ENCODE measurements at regions not wholly inside any gene's neighbourhood (a gene's known extent, or its start where the extent isn't known, plus 50 kb on each side); places are given as distances from the start of the nearest gene placed in this dataset.

- Histone ChIP-seq H3K4me3 (ENCODE audit: low read length) (no peak overlapping the region), H3K4me1 (ENCODE audit: control insufficient read depth, insufficient read depth, low read length) (no peaks in the 10 kb centered on the region), H3K36me3 (ENCODE audit: control insufficient read depth, insufficient read depth, low read length, severe bottlenecking) (no peaks in the 10 kb centered on the region), H3K27me3 (replicated peaks; ENCODE audit: control insufficient read depth, insufficient read depth, low read length) (no peaks in the 10 kb centered on the region), H3K9me3 (ENCODE audit: control insufficient read depth, low read length) (no peaks in the 10 kb centered on the region), H3K9ac (ENCODE audit: low read length) (no peak overlapping the region)
- DNase-seq (ENCODE audit: low read depth) = peak; percentile 69
Measured at GRCh38 chr12:60335745-60336144, 739.9 kb downstream of the SLC16A7 start.

GRCh38 chr12:60337839-60338549, 742.2 kb downstream of the SLC16A7 start:
- H3K27me3 ChIP-seq (replicated peaks; ENCODE audit: control insufficient read depth, insufficient read depth, low read length) = no peaks in the 10 kb centered on the region
- H3K36me3 ChIP-seq (ENCODE audit: control insufficient read depth, insufficient read depth, low read length, severe bottlenecking) = no peaks in the 10 kb centered on the region
- H3K9ac ChIP-seq (ENCODE audit: low read length) = no peak overlapping the region
- H3K4me1 ChIP-seq (ENCODE audit: control insufficient read depth, insufficient read depth, low read length) = no peaks in the 10 kb centered on the region
- DNase-seq (ENCODE audit: low read depth) = no peak
- H3K4me3 ChIP-seq (ENCODE audit: low read length) = no peak overlapping the region
- H3K9me3 ChIP-seq (ENCODE audit: control insufficient read depth, low read length) = no peaks in the 10 kb centered on the region

- Histone ChIP-seq H3K9me3 (ENCODE audit: control insufficient read depth, low read length) (no peaks in the 10 kb centered on the region), H3K36me3 (ENCODE audit: control insufficient read depth, insufficient read depth, low read length, severe bottlenecking) (no peaks in the 10 kb centered on the region), H3K4me1 (ENCODE audit: control insufficient read depth, insufficient read depth, low read length) (no peaks in the 10 kb centered on the region), H3K27me3 (replicated peaks; ENCODE audit: control insufficient read depth, insufficient read depth, low read length) (no peaks in the 10 kb centered on the region), H3K4me3 (ENCODE audit: low read length) (no peak overlapping the region), H3K9ac (ENCODE audit: low read length) (no peak overlapping the region)
- DNase-seq (ENCODE audit: low read depth) = no peak
Measured at GRCh38 chr12:60345442-60345841, 749.6 kb downstream of the SLC16A7 start.

GRCh38 chr12:60349232-60349978, 753.6 kb downstream of the SLC16A7 start:
- no peaks in the 10 kb centered on the region for H3K36me3 ChIP-seq (ENCODE audit: control insufficient read depth, insufficient read depth, low read length, severe bottlenecking)
- no peaks in the 10 kb centered on the region for H3K4me1 ChIP-seq (ENCODE audit: control insufficient read depth, insufficient read depth, low read length)
- H3K9ac ChIP-seq (ENCODE audit: low read length) = no peak overlapping the region
- no peak overlapping the region for H3K4me3 ChIP-seq (ENCODE audit: low read length)
- no peaks in the 10 kb centered on the region for H3K9me3 ChIP-seq (ENCODE audit: control insufficient read depth, low read length)
- H3K27me3 ChIP-seq (replicated peaks; ENCODE audit: control insufficient read depth, insufficient read depth, low read length) = no peaks in the 10 kb centered on the region
- DNase-seq (ENCODE audit: low read depth) = no peak

- no peaks in the 10 kb centered on the region for H3K27me3 ChIP-seq (replicated peaks; ENCODE audit: control insufficient read depth, insufficient read depth, low read length)
- H3K4me3 ChIP-seq (ENCODE audit: low read length) = no peak overlapping the region
- H3K36me3 ChIP-seq (ENCODE audit: control insufficient read depth, insufficient read depth, low read length, severe bottlenecking) = no peaks in the 10 kb centered on the region
- no peaks in the 10 kb centered on the region for H3K4me1 ChIP-seq (ENCODE audit: control insufficient read depth, insufficient read depth, low read length)
- H3K9me3 ChIP-seq (ENCODE audit: control insufficient read depth, low read length) = peaks cover 5% of the 10 kb centered on the region
- H3K9ac ChIP-seq (ENCODE audit: low read length) = no peak overlapping the region
- DNase-seq (ENCODE audit: low read depth) = no peak
Measured at GRCh38 chr12:60387356-60387755, 791.5 kb downstream of the SLC16A7 start.

GRCh38 chr12:60391051-60391450, 795.2 kb downstream of the SLC16A7 start:
- H3K36me3 ChIP-seq (ENCODE audit: control insufficient read depth, insufficient read depth, low read length, severe bottlenecking) = no peaks in the 10 kb centered on the region
- H3K27me3 ChIP-seq (replicated peaks; ENCODE audit: control insufficient read depth, insufficient read depth, low read length) = no peaks in the 10 kb centered on the region
- H3K4me3 ChIP-seq (ENCODE audit: low read length) = no peak overlapping the region
- no peaks in the 10 kb centered on the region for H3K9me3 ChIP-seq (ENCODE audit: control insufficient read depth, low read length)
- no peak overlapping the region for H3K9ac ChIP-seq (ENCODE audit: low read length)
- peak; percentile 20 for DNase-seq (ENCODE audit: low read depth)
- peaks cover 4% of the 10 kb centered on the region for H3K4me1 ChIP-seq (ENCODE audit: control insufficient read depth, insufficient read depth, low read length)

GRCh38 chr12:60391791-60392190, 796.0 kb downstream of the SLC16A7 start:
- Histone ChIP-seq H3K27me3 (replicated peaks; ENCODE audit: control insufficient read depth, insufficient read depth, low read length) (no peaks in the 10 kb centered on the region), H3K4me3 (ENCODE audit: low read length) (no peak overlapping the region), H3K36me3 (ENCODE audit: control insufficient read depth, insufficient read depth, low read length, severe bottlenecking) (no peaks in the 10 kb centered on the region), H3K9me3 (ENCODE audit: control insufficient read depth, low read length) (no peaks in the 10 kb centered on the region), H3K4me1 (ENCODE audit: control insufficient read depth, insufficient read depth, low read length) (peaks cover 4% of the 10 kb centered on the region), H3K9ac (ENCODE audit: low read length) (no peak overlapping the region)
- no peak for DNase-seq (ENCODE audit: low read depth)

GRCh38 chr12:60393093-60393492, 797.3 kb downstream of the SLC16A7 start:
- Histone ChIP-seq H3K9me3 (ENCODE audit: control insufficient read depth, low read length) (no peaks in the 10 kb centered on the region), H3K27me3 (replicated peaks; ENCODE audit: control insufficient read depth, insufficient read depth, low read length) (no peaks in the 10 kb centered on the region), H3K4me3 (ENCODE audit: low read length) (no peak overlapping the region), H3K9ac (ENCODE audit: low read length) (no peak overlapping the region), H3K4me1 (ENCODE audit: control insufficient read depth, insufficient read depth, low read length) (peaks cover 4% of the 10 kb centered on the region), H3K36me3 (ENCODE audit: control insufficient read depth, insufficient read depth, low read length, severe bottlenecking) (no peaks in the 10 kb centered on the region)
- DNase-seq (ENCODE audit: low read depth) = no peak

- no peaks in the 10 kb centered on the region for H3K9me3 ChIP-seq (ENCODE audit: control insufficient read depth, low read length)
- peak; percentile 55 for DNase-seq (ENCODE audit: low read depth)
- no peaks in the 10 kb centered on the region for H3K36me3 ChIP-seq (ENCODE audit: control insufficient read depth, insufficient read depth, low read length, severe bottlenecking)
- H3K4me1 ChIP-seq (ENCODE audit: control insufficient read depth, insufficient read depth, low read length) = peaks cover 4% of the 10 kb centered on the region
- no peak overlapping the region for H3K4me3 ChIP-seq (ENCODE audit: low read length)
- H3K9ac ChIP-seq (ENCODE audit: low read length) = no peak overlapping the region
- H3K27me3 ChIP-seq (replicated peaks; ENCODE audit: control insufficient read depth, insufficient read depth, low read length) = no peaks in the 10 kb centered on the region
Measured at GRCh38 chr12:60394665-60395064, 798.8 kb downstream of the SLC16A7 start.

- Histone ChIP-seq H3K27me3 (replicated peaks; ENCODE audit: control insufficient read depth, insufficient read depth, low read length) (no peaks in the 10 kb centered on the region), H3K9me3 (ENCODE audit: control insufficient read depth, low read length) (no peaks in the 10 kb centered on the region), H3K4me1 (ENCODE audit: control insufficient read depth, insufficient read depth, low read length) (peaks cover 4% of the 10 kb centered on the region), H3K9ac (ENCODE audit: low read length) (no peak overlapping the region), H3K36me3 (ENCODE audit: control insufficient read depth, insufficient read depth, low read length, severe bottlenecking) (no peaks in the 10 kb centered on the region), H3K4me3 (ENCODE audit: low read length) (no peak overlapping the region)
- peak; percentile 72 for DNase-seq (ENCODE audit: low read depth)
Measured at GRCh38 chr12:60398547-60398946, 802.7 kb downstream of the SLC16A7 start.

GRCh38 chr12:60399064-60399463, 803.2 kb downstream of the SLC16A7 start:
- H3K4me1 ChIP-seq (ENCODE audit: control insufficient read depth, insufficient read depth, low read length) = peaks cover 4% of the 10 kb centered on the region
- no peak for DNase-seq (ENCODE audit: low read depth)
- H3K9ac ChIP-seq (ENCODE audit: low read length) = no peak overlapping the region
- H3K27me3 ChIP-seq (replicated peaks; ENCODE audit: control insufficient read depth, insufficient read depth, low read length) = no peaks in the 10 kb centered on the region
- H3K9me3 ChIP-seq (ENCODE audit: control insufficient read depth, low read length) = no peaks in the 10 kb centered on the region
- no peak overlapping the region for H3K4me3 ChIP-seq (ENCODE audit: low read length)
- H3K36me3 ChIP-seq (ENCODE audit: control insufficient read depth, insufficient read depth, low read length, severe bottlenecking) = no peaks in the 10 kb centered on the region

Data from adipocyte (in vitro differentiated cells).